HCT116 (cell line): ENCODE measurements at regions not wholly inside any gene's neighbourhood (a gene's known extent, or its start where the extent isn't known, plus 50 kb on each side); places are given as distances from the start of the nearest gene placed in this dataset.

Experiments used
- CBX3 ChIP-seq: IDR thresholded peaks from 2 replicates; pipeline ENCODE4 v1.6.1; 2012; ENCODE audit warnings: low read depth
- CTCF ChIP-seq, 3 experiments: fragments of 200-600 bp in 1 of 3; sonication (generic) in 1 of 3; IDR thresholded peaks in 2 of 3; conservative IDR thresholded peaks in 1 of 3; 2 replicates each; pipeline ENCODE4 v1.5.1; 2012 to 2017; ENCODE audit warnings: low read depth in 2 of 3, low read length in 2 of 3, antibody characterized with exemption in 1 of 3, borderline replicate concordance in 1 of 3, control low read depth in 1 of 3, mild to moderate bottlenecking in 1 of 3, mixed read lengths in 1 of 3, mixed run types in 1 of 3, moderate library complexity in 1 of 3; ENCODE audit not compliant: insufficient read depth in 1 of 3
- ZFX ChIP-seq: fragments of 450-650 bp; IDR thresholded peaks from 2 replicates; pipeline ENCODE4 v1.6.1; 2017

DNA sequence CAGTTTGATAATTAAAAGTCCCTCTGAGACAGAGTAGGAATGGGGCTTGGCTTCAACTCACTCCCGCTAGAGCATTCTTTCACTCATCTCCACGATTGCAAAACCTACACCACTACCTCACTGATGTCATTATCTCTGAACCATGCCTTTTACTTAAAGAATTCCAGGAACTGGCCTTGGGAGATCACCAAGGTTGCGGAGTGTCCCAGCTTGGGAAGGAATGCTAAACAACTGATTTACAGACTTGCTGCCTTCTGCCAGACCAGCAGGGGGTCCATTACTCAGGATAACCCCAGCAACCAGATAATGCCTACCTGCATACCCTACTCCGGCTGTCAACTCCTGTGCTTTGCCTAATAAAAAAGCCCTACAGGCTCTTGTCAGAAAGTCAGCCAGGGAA is 102.2 kb upstream of the RALGAPA2 start:
- TF ChIP-seq ZFX (no peak), CTCF (IDR thresholded peaks at IDR 0.05 in 2 of 3, conservative IDR thresholded peaks at IDR 0.05 in 1 of 3; ENCODE audit: borderline replicate concordance in 1 of 3, insufficient read depth in 1 of 3, low read depth in 2 of 3, low read length in 2 of 3) (no peak), CBX3 (no peak)
